ENCODE measurements at regions not wholly inside any gene's neighbourhood (a gene's known extent, or its start where the extent isn't known, plus 50 kb on each side); places are given as distances from the start of the nearest gene placed in this dataset.

GRCh38 chr16:48914070-48914469 is 304.1 kb upstream of the N4BP1 start:
- TF ChIP-seq EZH2 (IDR thresholded peaks at IDR 0.05) (no peak), POLR2A (IDR thresholded peaks at IDR 0.05; ENCODE audit: borderline replicate concordance, extremely low read depth, insufficient read depth, insufficient read length) (no peak), TCF7L2 (IDR thresholded peaks at IDR 0.05; ENCODE audit: borderline replicate concordance, extremely low read depth, insufficient read depth, insufficient read length) (no peak), ZFX (IDR thresholded peaks at IDR 0.05) (no peak), CTCF (IDR thresholded peaks at IDR 0.05 in 2 of 3, conservative IDR thresholded peaks at IDR 0.05 in 1 of 3; ENCODE audit: borderline replicate concordance in 1 of 3, insufficient read depth in 1 of 3, low read depth in 2 of 3, low read length in 2 of 3) (no peak), REST (IDR thresholded peaks at IDR 0.05; ENCODE audit: low read depth) (no peak), EZH2phosphoT487 (IDR thresholded peaks at IDR 0.05; ENCODE audit: borderline replicate concordance) (no peak), ZNF274 (IDR thresholded peaks at IDR 0.05; ENCODE audit: low read depth, low read length) (no peak), ELF1 (IDR thresholded peaks at IDR 0.05; ENCODE audit: borderline replicate concordance, low read depth) (no peak)
